Brain microvascular endothelial cell (primary cell): ENCODE measurements at regions not wholly inside any gene's neighbourhood (a gene's known extent, or its start where the extent isn't known, plus 50 kb on each side); places are given as distances from the start of the nearest gene placed in this dataset.

ENCODE experiments used
- DNase-seq: peaks from one replicate; pipeline ENCODE4 v3.0.0-alpha.2; 2020
- H3K27ac ChIP-seq: fragments of 250-450 bp; sonication (Bioruptor Pico); 2 replicates; pipeline ENCODE4 v1.5.1; 2020; ENCODE audit warnings: mild to moderate bottlenecking, moderate library complexity
- H3K27me3 ChIP-seq: fragments of 250-450 bp; sonication (Bioruptor Pico); replicated peaks from 2 replicates; pipeline ENCODE4 v1.5.1; 2020; ENCODE audit warnings: mild to moderate bottlenecking
- H3K36me3 ChIP-seq: fragments of 250-450 bp; sonication (Bioruptor Pico); replicated peaks from 2 replicates; pipeline ENCODE4 v1.5.1; 2020; ENCODE audit warnings: mild to moderate bottlenecking
- H3K4me3 ChIP-seq: 2 replicates; pipeline ENCODE4 v1.5.1; 2011; ENCODE audit warnings: low read depth, mild to moderate bottlenecking, control low read depth, low read length, moderate library complexity
- CTCF ChIP-seq: IDR thresholded peaks from 2 replicates; pipeline ENCODE4 v1.5.1; 2011; ENCODE audit warnings: low read depth, mild to moderate bottlenecking, moderate library complexity, low read length, control low read depth, inconsistent platforms; ENCODE audit errors: missing control alignments
- in situ Hi-C: cut with HindIII; loops from 2 replicates; pipeline ENCODE4 v1.10.0; 2017; ENCODE audit warnings: low sequenced_read_pairs, low pct_ligation_motif_present

- no peak overlapping the region for H3K4me3 ChIP-seq
- no peak for TF ChIP-seq CTCF
- H3K36me3 ChIP-seq = no peaks in the 10 kb centered on the region
- no peak for DNase-seq
- no peak overlapping the region for H3K27ac ChIP-seq
- H3K27me3 ChIP-seq = no peaks in the 10 kb centered on the region
- in situ Hi-C loops = no loop called here
These were observed 417.7 kb upstream of the SALL3 start for GRCh38 chr18:78561757-78562510.

GRCh38 chr18:78562531-78562961 is 417.1 kb upstream of the SALL3 start:
- in situ Hi-C loops = no loop called here
- no peaks in the 10 kb centered on the region for H3K36me3 ChIP-seq
- H3K27ac ChIP-seq = no peak overlapping the region
- DNase-seq = no peak
- H3K4me3 ChIP-seq = no peak overlapping the region
- TF ChIP-seq CTCF = no peak
- H3K27me3 ChIP-seq = no peaks in the 10 kb centered on the region

- no peaks in the 10 kb centered on the region for H3K36me3 ChIP-seq
- no peak for DNase-seq
- H3K4me3 ChIP-seq = no peak overlapping the region
- no peak overlapping the region for H3K27ac ChIP-seq
- H3K27me3 ChIP-seq = no peaks in the 10 kb centered on the region
- in situ Hi-C loops = no loop called here
- no peak for TF ChIP-seq CTCF
These were observed 416.5 kb upstream of the SALL3 start for GRCh38 chr18:78563110-78563509.

GRCh38 chr18:78564030-78564429 is 415.6 kb upstream of the SALL3 start:
- H3K27me3 ChIP-seq = no peaks in the 10 kb centered on the region
- H3K4me3 ChIP-seq = no peak overlapping the region
- DNase-seq = no peak
- H3K27ac ChIP-seq = no peak overlapping the region
- in situ Hi-C loops = no loop called here
- H3K36me3 ChIP-seq = no peaks in the 10 kb centered on the region
- TF ChIP-seq CTCF = no peak

GRCh38 chr18:78564518-78564917 is 415.1 kb upstream of the SALL3 start:
- no peak for TF ChIP-seq CTCF
- Histone ChIP-seq H3K36me3 (no peaks in the 10 kb centered on the region), H3K27ac (no peak overlapping the region), H3K4me3 (no peak overlapping the region), H3K27me3 (no peaks in the 10 kb centered on the region)
- no peak for DNase-seq
- in situ Hi-C loops = no loop called here

- TF ChIP-seq CTCF = no peak
- no peak overlapping the region for H3K4me3 ChIP-seq
- in situ Hi-C loops = no loop called here
- no peaks in the 10 kb centered on the region for H3K27me3 ChIP-seq
- no peaks in the 10 kb centered on the region for H3K36me3 ChIP-seq
- H3K27ac ChIP-seq = no peak overlapping the region
- no peak for DNase-seq
These were observed 414.4 kb upstream of the SALL3 start for GRCh38 chr18:78565240-78565639.
